Ovary (tissue), 3 donors: ENCODE measurements at regions not wholly inside any gene's neighbourhood (a gene's known extent, or its start where the extent isn't known, plus 50 kb on each side); places are given as distances from the start of the nearest gene placed in this dataset.

Source experiments
- EP300 ChIP-seq: sonication (generic); formaldehyde crosslinking; IDR thresholded peaks from one replicate; pipeline ENCODE4 v1.6.1; 2017; ENCODE audit warnings: antibody characterized with exemption
- POLR2A ChIP-seq: fragments of 450-650 bp; IDR thresholded peaks from one replicate; pipeline ENCODE4 v1.6.1; 2017; ENCODE audit warnings: antibody characterized with exemption, mild to moderate bottlenecking, moderate library complexity
- TF ChIP-seq, protein P1 (sequence below), 3 donors: fragments of 450-650 bp in 2 of 3; fragments of 200-600 bp in 1 of 3; IDR thresholded peaks; one replicate each; pipeline versions ENCODE4 v1.5.1 to v1.8.0; 2016 to 2022; ENCODE audit warnings: antibody characterized with exemption in 3 of 3, mild to moderate bottlenecking in 1 of 3
- donor health status: DM: no; HTN: no; CAD: no.

DNA sequence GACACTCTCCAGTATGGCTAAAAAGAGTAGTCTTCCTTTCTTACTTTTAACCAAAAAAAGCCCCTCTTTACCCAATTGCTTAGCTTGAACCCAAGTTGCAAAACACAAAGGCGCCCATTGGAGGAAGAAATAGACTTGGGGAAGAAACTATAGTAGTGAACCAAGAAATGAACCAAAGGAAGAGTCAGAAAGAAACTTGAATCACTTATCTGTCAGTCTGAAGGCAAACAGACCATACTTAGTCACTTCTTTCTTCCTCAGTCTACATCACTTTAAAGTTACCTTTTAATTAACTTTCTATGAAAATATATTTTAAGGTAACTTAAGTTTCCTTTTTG, 161.4 kb upstream of the GIMD1 start:
- TF ChIP-seq POLR2A (no peak), EP300 (no peak)
- TF ChIP-seq, protein P1, sequence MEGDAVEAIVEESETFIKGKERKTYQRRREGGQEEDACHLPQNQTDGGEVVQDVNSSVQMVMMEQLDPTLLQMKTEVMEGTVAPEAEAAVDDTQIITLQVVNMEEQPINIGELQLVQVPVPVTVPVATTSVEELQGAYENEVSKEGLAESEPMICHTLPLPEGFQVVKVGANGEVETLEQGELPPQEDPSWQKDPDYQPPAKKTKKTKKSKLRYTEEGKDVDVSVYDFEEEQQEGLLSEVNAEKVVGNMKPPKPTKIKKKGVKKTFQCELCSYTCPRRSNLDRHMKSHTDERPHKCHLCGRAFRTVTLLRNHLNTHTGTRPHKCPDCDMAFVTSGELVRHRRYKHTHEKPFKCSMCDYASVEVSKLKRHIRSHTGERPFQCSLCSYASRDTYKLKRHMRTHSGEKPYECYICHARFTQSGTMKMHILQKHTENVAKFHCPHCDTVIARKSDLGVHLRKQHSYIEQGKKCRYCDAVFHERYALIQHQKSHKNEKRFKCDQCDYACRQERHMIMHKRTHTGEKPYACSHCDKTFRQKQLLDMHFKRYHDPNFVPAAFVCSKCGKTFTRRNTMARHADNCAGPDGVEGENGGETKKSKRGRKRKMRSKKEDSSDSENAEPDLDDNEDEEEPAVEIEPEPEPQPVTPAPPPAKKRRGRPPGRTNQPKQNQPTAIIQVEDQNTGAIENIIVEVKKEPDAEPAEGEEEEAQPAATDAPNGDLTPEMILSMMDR (IDR thresholded peaks at IDR 0.05) = no peak
